ENCODE measurements at regions not wholly inside any gene's neighbourhood (a gene's known extent, or its start where the extent isn't known, plus 50 kb on each side); places are given as distances from the start of the nearest gene placed in this dataset.
"Not testable (repeated sequence)": the region's sequence is repeated elsewhere in the genome, so short reads cannot be mapped to it uniquely, and the experiment has no call there.

GRCh38 chr4:179719766-179720450 is 2277.7 kb upstream of the AGA start (continued):
- no peak for TF ChIP-seq MTA2 (IDR thresholded peaks at IDR 0.05; ENCODE audit: low read depth)
- TF ChIP-seq ATF2 (IDR thresholded peaks at IDR 0.05; ENCODE audit: low read length), result no peak
- TF ChIP-seq, protein P1, sequence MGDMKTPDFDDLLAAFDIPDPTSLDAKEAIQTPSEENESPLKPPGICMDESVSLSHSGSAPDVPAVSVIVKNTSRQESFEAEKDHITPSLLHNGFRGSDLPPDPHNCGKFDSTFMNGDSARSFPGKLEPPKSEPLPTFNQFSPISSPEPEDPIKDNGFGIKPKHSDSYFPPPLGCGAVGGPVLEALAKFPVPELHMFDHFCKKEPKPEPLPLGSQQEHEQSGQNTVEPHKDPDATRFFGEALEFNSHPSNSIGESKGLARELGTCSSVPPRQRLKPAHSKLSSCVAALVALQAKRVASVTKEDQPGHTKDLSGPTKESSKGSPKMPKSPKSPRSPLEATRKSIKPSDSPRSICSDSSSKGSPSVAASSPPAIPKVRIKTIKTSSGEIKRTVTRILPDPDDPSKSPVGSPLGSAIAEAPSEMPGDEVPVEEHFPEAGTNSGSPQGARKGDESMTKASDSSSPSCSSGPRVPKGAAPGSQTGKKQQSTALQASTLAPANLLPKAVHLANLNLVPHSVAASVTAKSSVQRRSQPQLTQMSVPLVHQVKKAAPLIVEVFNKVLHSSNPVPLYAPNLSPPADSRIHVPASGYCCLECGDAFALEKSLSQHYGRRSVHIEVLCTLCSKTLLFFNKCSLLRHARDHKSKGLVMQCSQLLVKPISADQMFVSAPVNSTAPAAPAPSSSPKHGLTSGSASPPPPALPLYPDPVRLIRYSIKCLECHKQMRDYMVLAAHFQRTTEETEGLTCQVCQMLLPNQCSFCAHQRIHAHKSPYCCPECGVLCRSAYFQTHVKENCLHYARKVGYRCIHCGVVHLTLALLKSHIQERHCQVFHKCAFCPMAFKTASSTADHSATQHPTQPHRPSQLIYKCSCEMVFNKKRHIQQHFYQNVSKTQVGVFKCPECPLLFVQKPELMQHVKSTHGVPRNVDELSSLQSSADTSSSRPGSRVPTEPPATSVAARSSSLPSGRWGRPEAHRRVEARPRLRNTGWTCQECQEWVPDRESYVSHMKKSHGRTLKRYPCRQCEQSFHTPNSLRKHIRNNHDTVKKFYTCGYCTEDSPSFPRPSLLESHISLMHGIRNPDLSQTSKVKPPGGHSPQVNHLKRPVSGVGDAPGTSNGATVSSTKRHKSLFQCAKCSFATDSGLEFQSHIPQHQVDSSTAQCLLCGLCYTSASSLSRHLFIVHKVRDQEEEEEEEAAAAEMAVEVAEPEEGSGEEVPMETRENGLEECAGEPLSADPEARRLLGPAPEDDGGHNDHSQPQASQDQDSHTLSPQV (IDR thresholded peaks at IDR 0.05), result no peak

- FAIRE-seq; H4K20me1 ChIP-seq (ENCODE audit: control insufficient read depth, insufficient read depth); in situ Hi-C loops (cut with MboI); intact Hi-C loops (cut with micrococcal nuclease; ENCODE audit: unreplicated experiment); RAD21 ChIA-PET (ENCODE audit: unreplicated experiment); H3K9me3 ChIP-seq (replicated peaks; ENCODE audit: control insufficient read depth, insufficient read depth, low read length); H3K27me3 ChIP-seq (replicated peaks in 1 of 2; ENCODE audit: control insufficient read depth in 2 of 2, insufficient read depth in 2 of 2, low read length in 1 of 2); H2AFZ ChIP-seq (ENCODE audit: control insufficient read depth, low read depth, low read length); H3K79me2 ChIP-seq (ENCODE audit: control insufficient read depth, insufficient read depth, low read length); H3K27ac ChIP-seq (ENCODE audit: control insufficient read depth, insufficient read depth); H3K36me3 ChIP-seq (ENCODE audit: control insufficient read depth in 2 of 2, insufficient read depth in 2 of 2, low read length in 1 of 2); DNase-seq (ENCODE audit: low read depth, low spot score); H3K4me3 ChIP-seq; H3K9ac ChIP-seq (ENCODE audit: control insufficient read depth, insufficient read depth, low read length); H3K4me1 ChIP-seq (ENCODE audit: control insufficient read depth, insufficient read depth, low read length); SMC1A ChIA-PET (ENCODE audit: uncharacterized antibody, unreplicated experiment); H3K4me2 ChIP-seq (ENCODE audit: control insufficient read depth, insufficient read depth); CTCF ChIA-PET; BruUV-seq (replicated peaks); POLR2A ChIA-PET; ATAC-seq: not testable (repeated sequence)
- WGBS (ENCODE audit: insufficient coverage, insufficient replicate concordance, low lambda C conversion rate, missing lambda C conversion rate), result 22% methylated on average over 6 of the region's 6 CpGs
Measured at GRCh38 chr4:179726491-179726890, 2284.3 kb upstream of the AGA start.

Data from GM12878 (cell line).